Coronary artery (tissue), 2 donors: ENCODE measurements at regions not wholly inside any gene's neighbourhood (a gene's known extent, or its start where the extent isn't known, plus 50 kb on each side); places are given as distances from the start of the nearest gene placed in this dataset.

Source experiments
- DNase-seq: peaks from one replicate; pipeline ENCODE4 v3.0.0-alpha.2; 2017; ENCODE audit warnings: low spot score
- H3K27ac ChIP-seq, 2 donors: fragments of 200-600 bp; sonication (generic); one replicate each; pipeline ENCODE4 v1.5.1; 2016 to 2019
- H3K4me3 ChIP-seq: fragments of 200-600 bp; sonication (generic); 2 replicates; pipeline ENCODE4 v1.5.1; 2016; ENCODE audit warnings: mild to moderate bottlenecking, moderate library complexity
- CTCF ChIP-seq: fragments of 200-600 bp; sonication (generic); IDR thresholded peaks from one replicate; pipeline ENCODE4 v1.5.1; 2019; ENCODE audit warnings: antibody characterized with exemption

GRCh38 chr3:28134792-28135375 is 106.5 kb upstream of the CMC1 start:
- H3K27ac ChIP-seq: no peak overlapping the region
- no peak overlapping the region for H3K4me3 ChIP-seq
- DNase-seq: no peak
- TF ChIP-seq CTCF: no peak

GRCh38 chr3:28136607-28137216 is 104.7 kb upstream of the CMC1 start:
- Histone ChIP-seq H3K27ac (no peak overlapping the region), H3K4me3 (no peak overlapping the region)
- no peak for TF ChIP-seq CTCF

GRCh38 chr3:28138043-28138610 is 103.3 kb upstream of the CMC1 start:
- no peak for TF ChIP-seq CTCF
- Histone ChIP-seq H3K27ac (no peak overlapping the region), H3K4me3 (no peak overlapping the region)
- no peak for DNase-seq

More at GRCh38 chr3:28136607-28137216, 104.7 kb upstream of the CMC1 start:
- DNase-seq: no peak

- TF ChIP-seq CTCF: no peak
- Histone ChIP-seq H3K4me3 (no peak overlapping the region), H3K27ac (no peak overlapping the region)
- DNase-seq: no peak
Measured at GRCh38 chr3:28139288-28139687, 102.1 kb upstream of the CMC1 start.

GRCh38 chr3:28139967-28140634 is 101.3 kb upstream of the CMC1 start:
- TF ChIP-seq CTCF: no peak
- H3K27ac ChIP-seq: no peak overlapping the region
- no peak overlapping the region for H3K4me3 ChIP-seq
- no peak for DNase-seq

GRCh38 chr3:28140664-28141063 is 100.8 kb upstream of the CMC1 start:
- DNase-seq: no peak
- H3K4me3 ChIP-seq: no peak overlapping the region
- H3K27ac ChIP-seq: no peak overlapping the region
- no peak for TF ChIP-seq CTCF
